ENCODE measurements at regions not wholly inside any gene's neighbourhood (a gene's known extent, or its start where the extent isn't known, plus 50 kb on each side); places are given as distances from the start of the nearest gene placed in this dataset.

- Histone ChIP-seq H3K36me3 (ENCODE audit: control insufficient read depth in 2 of 4, insufficient read depth in 4 of 4, low read length in 3 of 4) (no peaks in the 10 kb centered on the region), H4K91ac (replicated peaks; ENCODE audit: insufficient read length, low read length) (no peak overlapping the region), H3K14ac (ENCODE audit: insufficient read length) (no peak overlapping the region), H4K20me1 (replicated peaks in 1 of 2; ENCODE audit: control insufficient read depth in 1 of 2, insufficient read depth in 2 of 2, low read length in 2 of 2) (no peaks in the 10 kb centered on the region), H3K9me3 (ENCODE audit: insufficient read depth in 2 of 2, low read depth in 1 of 2, low read length in 1 of 2) (no peaks in the 10 kb centered on the region), H3K18ac (ENCODE audit: extremely low read depth, low read length) (no peak overlapping the region), H3K4ac (replicated peaks; ENCODE audit: insufficient read length, low read depth, low read length) (no peak overlapping the region), H4K8ac (ENCODE audit: extremely low read depth, insufficient read depth, low read length) (no peak overlapping the region), H2BK12ac (ENCODE audit: low read depth, low read length) (no peak overlapping the region), H3K4me1 (replicated peaks in 1 of 4; ENCODE audit: control insufficient read depth in 3 of 4, insufficient read depth in 4 of 4, low read length in 3 of 4) (no peaks in the 10 kb centered on the region), H3K4me3 (ENCODE audit: extremely low read depth in 1 of 4, insufficient read depth in 2 of 4, low read depth in 3 of 4, low read length in 4 of 4) (no peak overlapping the region), H2BK15ac (ENCODE audit: low read length) (no peak overlapping the region), H3K27ac (ENCODE audit: low read depth, low read length) (no peak overlapping the region), H3K79me1 (ENCODE audit: low read depth, low read length) (no peaks in the 10 kb centered on the region), H3K4me2 (ENCODE audit: insufficient read depth in 1 of 2, low read depth in 2 of 2, low read length in 2 of 2) (no peak overlapping the region), H2AFZ (ENCODE audit: low read length) (no peak overlapping the region), H2BK120ac (replicated peaks; ENCODE audit: low read depth, low read length) (no peak overlapping the region), H3K23me2 (ENCODE audit: low read depth, low read length) (no peaks in the 10 kb centered on the region), H4K5ac (ENCODE audit: insufficient read length, low read depth, low read length) (no peak overlapping the region), H3K56ac (replicated peaks; ENCODE audit: insufficient read length, low read depth, low read length) (no peak overlapping the region), H3K27me3 (replicated peaks in 1 of 4; ENCODE audit: control insufficient read depth in 3 of 4, extremely low read depth in 1 of 4, insufficient read depth in 3 of 4, low read length in 3 of 4) (no peaks in the 10 kb centered on the region), H2AK5ac (ENCODE audit: low read depth, low read length) (no peak overlapping the region), H2BK20ac (ENCODE audit: low read length) (no peak overlapping the region), H2BK5ac (ENCODE audit: low read depth, low read length) (no peak overlapping the region), H3K9ac (replicated peaks in 1 of 4; ENCODE audit: extremely low read depth in 1 of 4, low read depth in 3 of 4, low read length in 3 of 4) (no peak overlapping the region), H3K79me2 (ENCODE audit: control insufficient read depth in 1 of 2, insufficient read depth in 2 of 2, low read length in 2 of 2) (no peaks in the 10 kb centered on the region), H3K23ac (ENCODE audit: insufficient read length) (no peak overlapping the region)
- TF ChIP-seq RFX5 (IDR thresholded peaks at IDR 0.05; ENCODE audit: borderline replicate concordance, low read depth, low read length) (no peak), BCL11A (IDR thresholded peaks at IDR 0.05; ENCODE audit: low read depth in 2 of 2, low read length in 2 of 2) (no peak), RNF2 (IDR thresholded peaks at IDR 0.05; ENCODE audit: borderline replicate concordance, low read depth, low read length, missing control alignments, poor library complexity, severe bottlenecking) (no peak), NANOG (IDR thresholded peaks at IDR 0.05; ENCODE audit: insufficient read depth, low read depth, low read length, poor library complexity, severe bottlenecking) (no peak), KDM5A (IDR thresholded peaks at IDR 0.05; ENCODE audit: low read length) (no peak), RBBP5 (IDR thresholded peaks at IDR 0.05; ENCODE audit: borderline replicate concordance, low read depth, low read length) (no peak), KDM1A (IDR thresholded peaks at IDR 0.05; ENCODE audit: borderline replicate concordance, low read length) (no peak), HDAC6 (IDR thresholded peaks at IDR 0.05; ENCODE audit: low read depth, low read length) (no peak)
- DNase-seq (ENCODE audit: low read depth in 1 of 2, low spot score in 2 of 2) (no peak), FAIRE-seq (no peak)
- CTCF ChIA-PET (ENCODE audit: partially characterized antibody) = no interaction called here
- 93% methylated on average over 1 of the region's 1 CpG; no CpG with 5 or more reads in 1 of the 2 experiments for WGBS, 2 experiments (ENCODE audit: extremely low coverage in 1 of 2, insufficient coverage in 1 of 2, insufficient read length in 1 of 2, insufficient replicate concordance in 2 of 2, low coverage in 1 of 2, low lambda C conversion rate in 2 of 2, missing lambda C conversion rate in 1 of 2)
- POLR2A ChIA-PET (ENCODE audit: partially characterized antibody) = no interaction called here
These were observed 1707.2 kb upstream of the ACO1 start for GRCh38 chr9:30677221-30677620.
